Cardiac fibroblast (primary cell): ENCODE measurements at regions not wholly inside any gene's neighbourhood (a gene's known extent, or its start where the extent isn't known, plus 50 kb on each side); places are given as distances from the start of the nearest gene placed in this dataset.
"Not testable (repeated sequence)": the region's sequence is repeated elsewhere in the genome, so short reads cannot be mapped to it uniquely, and the experiment has no call there.

Experiments
- DNase-seq, 2 donors: peaks; one replicate each; pipeline versions ENCODE4 v3.0.0 to v3.0.0-alpha.2; 2010; ENCODE audit warnings: low read depth in 2 of 2
- H3K4me3 ChIP-seq, 2 donors: replicated peaks in 1 of 2; 1 replicate in 1 of 2; 2 replicates in 1 of 2; pipeline ENCODE4 v1.5.1; 2011; ENCODE audit warnings: low read depth in 2 of 2, low read length in 2 of 2, mild to moderate bottlenecking in 2 of 2, moderate library complexity in 1 of 2
- TF ChIP-seq, protein P1 (sequence below): IDR thresholded peaks from one replicate; pipeline ENCODE4 v1.5.1; 2011; ENCODE audit warnings: low read depth, mild to moderate bottlenecking, low read length, inconsistent platforms

DNA sequence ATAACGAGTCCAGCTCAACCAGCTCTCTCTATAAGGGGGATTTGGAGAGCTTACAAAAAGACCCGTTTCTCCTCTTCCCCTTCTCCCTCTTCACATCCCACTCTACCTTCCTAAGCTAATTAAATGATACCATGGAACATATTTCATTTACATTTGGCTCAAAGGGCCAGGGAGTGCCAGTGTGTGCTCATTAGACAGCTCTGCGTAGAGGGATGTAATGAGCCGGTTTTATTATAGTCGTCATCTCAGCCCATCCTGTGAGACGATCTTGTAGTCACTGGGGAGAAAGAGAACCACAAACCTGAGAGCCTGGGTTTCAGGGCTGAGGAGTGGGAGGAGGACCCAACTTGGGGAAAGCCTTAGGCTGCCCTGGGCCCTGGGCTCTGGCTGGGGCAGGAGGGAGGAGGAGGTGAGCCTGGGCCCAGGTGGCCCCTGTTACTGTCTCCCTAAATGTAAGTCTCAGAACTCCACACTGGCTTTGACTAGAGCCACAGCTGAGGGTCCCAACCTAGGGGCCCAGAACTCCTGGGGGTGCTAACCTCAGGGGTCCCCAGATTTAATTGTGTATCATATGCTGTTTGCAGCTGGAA lies 354.6 kb downstream of the MATN1 start:
- no peak overlapping the region for H3K4me3 ChIP-seq
- DNase-seq, result no peak
- TF ChIP-seq, protein P1, sequence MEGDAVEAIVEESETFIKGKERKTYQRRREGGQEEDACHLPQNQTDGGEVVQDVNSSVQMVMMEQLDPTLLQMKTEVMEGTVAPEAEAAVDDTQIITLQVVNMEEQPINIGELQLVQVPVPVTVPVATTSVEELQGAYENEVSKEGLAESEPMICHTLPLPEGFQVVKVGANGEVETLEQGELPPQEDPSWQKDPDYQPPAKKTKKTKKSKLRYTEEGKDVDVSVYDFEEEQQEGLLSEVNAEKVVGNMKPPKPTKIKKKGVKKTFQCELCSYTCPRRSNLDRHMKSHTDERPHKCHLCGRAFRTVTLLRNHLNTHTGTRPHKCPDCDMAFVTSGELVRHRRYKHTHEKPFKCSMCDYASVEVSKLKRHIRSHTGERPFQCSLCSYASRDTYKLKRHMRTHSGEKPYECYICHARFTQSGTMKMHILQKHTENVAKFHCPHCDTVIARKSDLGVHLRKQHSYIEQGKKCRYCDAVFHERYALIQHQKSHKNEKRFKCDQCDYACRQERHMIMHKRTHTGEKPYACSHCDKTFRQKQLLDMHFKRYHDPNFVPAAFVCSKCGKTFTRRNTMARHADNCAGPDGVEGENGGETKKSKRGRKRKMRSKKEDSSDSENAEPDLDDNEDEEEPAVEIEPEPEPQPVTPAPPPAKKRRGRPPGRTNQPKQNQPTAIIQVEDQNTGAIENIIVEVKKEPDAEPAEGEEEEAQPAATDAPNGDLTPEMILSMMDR, result no peak

- H3K4me3 ChIP-seq, result no peak overlapping the region
- TF ChIP-seq, protein P1, result no peak
- DNase-seq, result no peak
Observed at GRCh38 chr1:30366911-30367310, 356.5 kb downstream of the MATN1 start.

DNA sequence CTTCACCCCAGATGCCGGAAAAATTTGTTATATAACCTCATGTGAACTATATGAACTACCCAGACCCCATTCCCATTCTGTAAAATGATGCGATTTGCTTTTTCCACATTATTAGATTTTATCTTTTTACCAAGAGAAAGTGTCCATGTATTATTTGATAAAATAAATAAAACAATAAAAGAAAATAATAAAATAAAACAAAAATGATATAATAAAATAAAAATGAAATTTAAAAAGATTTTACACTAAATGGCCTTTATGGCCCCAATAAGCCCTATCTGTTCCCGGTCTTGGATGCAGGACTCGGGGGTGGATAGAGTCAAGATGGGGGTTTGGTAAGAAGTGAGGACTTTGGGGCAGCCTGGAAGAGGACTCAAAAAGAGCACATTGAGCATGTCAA lies 357.2 kb downstream of the MATN1 start:
- no peak overlapping the region for H3K4me3 ChIP-seq
- no peak for DNase-seq
- TF ChIP-seq, protein P1, result no peak

DNA sequence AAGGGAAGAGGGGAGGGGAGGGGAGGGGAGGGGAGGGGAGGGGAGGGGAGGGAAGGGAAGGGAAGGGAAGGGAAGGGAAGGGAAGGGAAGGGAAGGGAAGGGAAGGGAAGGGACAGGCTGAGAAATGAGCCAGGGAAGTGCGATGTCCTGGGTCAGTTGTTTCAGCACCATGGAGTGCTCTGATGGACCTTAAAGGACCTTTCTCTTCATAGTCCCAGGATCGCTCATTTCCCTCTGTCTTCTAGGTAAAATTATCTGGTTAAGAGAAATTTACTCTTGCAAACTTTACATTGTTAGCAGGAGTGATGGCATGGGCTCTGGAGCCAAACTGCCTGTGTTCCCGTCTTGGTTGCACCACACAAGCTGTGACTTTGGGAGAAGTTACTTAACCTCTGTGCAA lies 357.8 kb downstream of the MATN1 start:
- TF ChIP-seq, protein P1, result no peak
- H3K4me3 ChIP-seq, result no peak overlapping the region
- DNase-seq, result no peak

GRCh38 chr1:30363031-30363430 lies 360.4 kb downstream of the MATN1 start:
- TF ChIP-seq, protein P1, result no peak
- no peak for DNase-seq
- H3K4me3 ChIP-seq, result no peak overlapping the region

- H3K4me3 ChIP-seq, result no peak overlapping the region
- no peak for DNase-seq
- TF ChIP-seq, protein P1, result no peak
Observed at GRCh38 chr1:30362603-30362990, 360.8 kb downstream of the MATN1 start.

DNA sequence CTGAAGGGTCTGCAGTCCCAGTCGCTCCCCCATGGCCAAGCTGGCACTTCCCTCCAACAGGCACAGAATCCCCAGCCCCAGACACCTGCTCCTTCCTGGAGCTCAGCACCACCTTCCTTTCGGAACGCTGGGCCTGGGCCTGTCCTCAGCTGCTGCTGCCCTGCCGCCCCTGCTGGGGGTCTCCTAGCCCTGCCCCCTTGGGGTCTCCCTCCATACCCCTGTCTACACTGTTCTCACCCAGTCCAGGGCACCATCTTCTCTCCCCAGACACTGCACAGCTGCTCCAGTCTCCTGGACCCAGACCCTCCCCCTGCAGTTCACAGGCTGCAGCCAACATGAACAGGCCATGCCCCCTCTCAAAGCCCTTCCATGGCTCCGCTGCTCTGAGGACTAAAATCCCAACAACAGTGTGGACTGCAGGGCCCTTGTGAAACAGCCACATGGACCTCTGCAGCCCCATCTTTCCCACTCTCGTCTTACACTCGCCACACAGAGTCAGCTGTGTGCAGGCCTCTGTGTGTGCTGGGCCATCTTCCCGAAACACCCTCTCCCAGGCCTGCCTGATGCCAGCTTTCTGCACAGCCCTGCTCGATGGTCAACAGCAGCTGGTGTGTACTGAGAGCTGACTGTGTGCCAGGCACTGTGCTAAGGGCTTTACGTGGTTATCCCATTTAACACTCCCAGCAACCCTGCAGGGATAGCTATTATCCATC lies 361.3 kb downstream of the MATN1 start:
- H3K4me3 ChIP-seq, DNase-seq: not testable (repeated sequence)
